T-cell (primary cell): ENCODE measurements at regions not wholly inside any gene's neighbourhood (a gene's known extent, or its start where the extent isn't known, plus 50 kb on each side); places are given as distances from the start of the nearest gene placed in this dataset.

ENCODE experiments used
- ATAC-seq, 4 experiments: fragments of 200-7000 bp in 3 of 4; fragments of 150-1000 bp in 1 of 4; cut with Tn5 transposase; replicated peaks in 1 of 4; 1 replicate in 3 of 4; 2 replicates in 1 of 4; pipeline ENCODE4 v1.10.0; 2021; ENCODE audit warnings: moderate library complexity in 3 of 4, mild to moderate bottlenecking in 2 of 4, moderate number of reproducible peaks in 1 of 4
- CTCF ChIA-PET, 2 donors: fragments of 300-600 bp; sonication (Branson Sonifier 250); formaldehyde crosslinking; loops; one replicate each; lab custom pipeline; 2022; ENCODE audit warnings: antibody characterized with exemption in 2 of 2; lab: Charles Lee
- POLR2A ChIA-PET, 2 donors: fragments of 300-600 bp; sonication (Branson Sonifier 250); formaldehyde crosslinking; loops; one replicate each; lab custom pipeline; 2022; ENCODE audit warnings: antibody characterized with exemption in 2 of 2; lab: Charles Lee
- DNase-seq, 35 experiments: peaks; one replicate each; pipeline versions ENCODE4 v3.0.0 to v3.0.0-alpha.2; 2013 to 2023
- H3K27ac ChIP-seq: one replicate; pipeline ENCODE4 v1.5.1; 2013; ENCODE audit warnings: low read length
- H3K27me3 ChIP-seq, 2 experiments: replicated peaks in 1 of 2; 1 replicate in 1 of 2; 2 replicates in 1 of 2; pipeline versions ENCODE4 v1.6.1 to v1.7.0; 2013; ENCODE audit warnings: low read length in 1 of 2, mixed read lengths in 1 of 2; ENCODE audit not compliant: control insufficient read depth in 2 of 2, insufficient read depth in 2 of 2; ENCODE audit errors: extremely low read depth in 1 of 2
- H3K36me3 ChIP-seq, 2 donors: 1 replicate in 1 of 2; 2 replicates in 1 of 2; pipeline versions ENCODE4 v1.6.1 to v1.7.0; 2013; ENCODE audit warnings: low read length in 1 of 2; ENCODE audit not compliant: control insufficient read depth in 2 of 2, insufficient read depth in 1 of 2; ENCODE audit errors: extremely low read depth in 1 of 2
- H3K4me1 ChIP-seq, 2 experiments: 1 replicate in 1 of 2; 2 replicates in 1 of 2; pipeline versions ENCODE4 v1.6.1 to v1.7.0; 2013; ENCODE audit warnings: low read length in 2 of 2, mixed read lengths in 1 of 2; ENCODE audit not compliant: insufficient read depth in 2 of 2, control insufficient read depth in 1 of 2; ENCODE audit errors: extremely low read depth in 1 of 2
- H3K4me3 ChIP-seq, 2 donors: 1 replicate in 1 of 2; 2 replicates in 1 of 2; pipeline versions ENCODE4 v1.5.1 to v1.7.0; 2013; ENCODE audit warnings: mild to moderate bottlenecking in 2 of 2, low read length in 1 of 2, moderate library complexity in 1 of 2; ENCODE audit not compliant: control insufficient read depth in 1 of 2; ENCODE audit errors: extremely low read depth in 1 of 2
- H3K9me3 ChIP-seq: 2 replicates; pipeline ENCODE4 v1.7.0; 2013
- H3K27ac Mint-ChIP-seq, 2 donors: one replicate each; pipeline ENCODE4 v1.8.0; 2020 to 2021; ENCODE audit warnings: mild to moderate bottlenecking in 2 of 2, mixed read lengths in 2 of 2
- H3K27me3 Mint-ChIP-seq, 2 donors: one replicate each; pipeline ENCODE4 v1.8.0; 2021 to 2022; ENCODE audit warnings: mixed read lengths in 2 of 2
- H3K36me3 Mint-ChIP-seq: one replicate; pipeline ENCODE4 v1.8.0; 2021; ENCODE audit warnings: mixed read lengths
- H3K4me1 Mint-ChIP-seq, 3 donors: one replicate each; pipeline ENCODE4 v1.8.0; 2020 to 2022; ENCODE audit warnings: mixed read lengths in 3 of 3, mild to moderate bottlenecking in 1 of 3
- H3K4me3 Mint-ChIP-seq, 3 donors: one replicate each; pipeline ENCODE4 v1.8.0; 2020 to 2022; ENCODE audit warnings: mild to moderate bottlenecking in 3 of 3, mixed read lengths in 3 of 3, moderate library complexity in 3 of 3
- H3K9me3 Mint-ChIP-seq, 3 donors: one replicate each; pipeline ENCODE4 v1.8.0; 2020 to 2022; ENCODE audit warnings: mixed read lengths in 3 of 3
- WGBS: methylation state at CpG from one replicate; pipeline ENCODE4 v1.1.5; 2013; ENCODE audit warnings: missing lambda C conversion rate; ENCODE audit not compliant: insufficient coverage; 5-methylcytosine and 5-hydroxymethylcytosine counted together

GRCh38 chr6:168822376-168822775 lies 381.4 kb downstream of the SMOC2 start:
- WGBS, result 68% methylated on average over 4 of the region's 9 CpGs
- Histone ChIP-seq H3K4me1 (no peaks in the 10 kb centered on the region), H3K27ac (no peak overlapping the region), H3K36me3 (no peaks in the 10 kb centered on the region), H3K9me3 (no peaks in the 10 kb centered on the region), H3K4me3 (no peak overlapping the region), H3K27me3 (no peaks in the 10 kb centered on the region)
- Mint-ChIP-seq H3K36me3 (no peaks in the 10 kb centered on the region), H3K9me3 (peaks cover 0 to under 1% (median 0%) of the 10 kb centered on the region in 3 donors), H3K27ac (no peak overlapping the region), H3K27me3 (no peaks in the 10 kb centered on the region), H3K4me3 (no peak overlapping the region), H3K4me1 (no peaks in the 10 kb centered on the region)
- DNase-seq (no peak), ATAC-seq (no peak)
- ChIA-PET POLR2A (no interaction called here), CTCF (interaction anchor here in 1 of 2 donors (0.6 kb wide), 1 partner anchor 930 kb away, joined by 3 read pairs; no protein-coding TSS in a partner anchor)

GRCh38 chr6:168819546-168819945 lies 378.6 kb downstream of the SMOC2 start:
- no peaks in the 10 kb centered on the region for H3K36me3 Mint-ChIP-seq
- ChIA-PET CTCF (interaction anchor here in 1 of 2 donors (0.6 kb wide), 1 partner anchor 1367 kb away, joined by 3 read pairs; no protein-coding TSS in a partner anchor), POLR2A (no interaction called here)
- Histone ChIP-seq H3K4me3 (no peak overlapping the region), H3K4me1 (no peaks in the 10 kb centered on the region), H3K9me3 (no peaks in the 10 kb centered on the region), H3K36me3 (no peaks in the 10 kb centered on the region), H3K27me3 (peaks cover 0 to 5% of the 10 kb centered on the region in 2 experiments), H3K27ac (no peak overlapping the region)
- 74% methylated on average over 8 of the region's 8 CpGs for WGBS
- H3K27ac Mint-ChIP-seq, result no peak overlapping the region
- ATAC-seq (no peak), DNase-seq (no peak)
- peaks cover 0 to 7% of the 10 kb centered on the region in 2 donors for H3K27me3 Mint-ChIP-seq
- H3K4me3 Mint-ChIP-seq, result no peak overlapping the region
- peaks cover 0 to 5% (median 4%) of the 10 kb centered on the region in 3 donors for H3K9me3 Mint-ChIP-seq
- H3K4me1 Mint-ChIP-seq, result no peaks in the 10 kb centered on the region

GRCh38 chr6:168817558-168818159 lies 376.7 kb downstream of the SMOC2 start:
- H3K27ac Mint-ChIP-seq, result no peak overlapping the region
- POLR2A ChIA-PET, result no interaction called here

GRCh38 chr6:168815229-168815628 lies 374.2 kb downstream of the SMOC2 start:
- Mint-ChIP-seq H3K27me3 (peaks cover 3 to 7% of the 10 kb centered on the region in 2 donors), H3K4me1 (no peaks in the 10 kb centered on the region), H3K27ac (peak overlapping the region in 1 of 2 donors; percentile 23), H3K9me3 (peaks cover 0 to 5% (median 4%) of the 10 kb centered on the region in 3 donors), H3K4me3 (no peak overlapping the region), H3K36me3 (no peaks in the 10 kb centered on the region)
- H3K9me3 ChIP-seq, result no peaks in the 10 kb centered on the region
- no peaks in the 10 kb centered on the region for H3K36me3 ChIP-seq
- peaks cover 0 to 5% of the 10 kb centered on the region in 2 experiments for H3K27me3 ChIP-seq
- ChIA-PET CTCF (interaction anchor here in 1 of 2 donors (0.7 kb wide), 1 partner anchor 228 kb away, joined by 3 read pairs; no protein-coding TSS in a partner anchor), POLR2A (no interaction called here)
- WGBS, result 59% methylated on average over 2 of the region's 5 CpGs
- H3K4me1 ChIP-seq, result no peaks in the 10 kb centered on the region
- no peak overlapping the region for H3K4me3 ChIP-seq
- no peak for DNase-seq
- no peak overlapping the region for H3K27ac ChIP-seq
- no peak for ATAC-seq

More at GRCh38 chr6:168817558-168818159, 376.7 kb downstream of the SMOC2 start:
- H3K4me1 Mint-ChIP-seq, result no peaks in the 10 kb centered on the region
- H3K36me3 Mint-ChIP-seq, result no peaks in the 10 kb centered on the region
- peaks cover 0 to 5% (median 4%) of the 10 kb centered on the region in 3 donors for H3K9me3 Mint-ChIP-seq
- ATAC-seq (no peak), DNase-seq (no peak)
- H3K9me3 ChIP-seq, result no peaks in the 10 kb centered on the region
- H3K36me3 ChIP-seq, result no peaks in the 10 kb centered on the region
- peaks cover 0 to 7% of the 10 kb centered on the region in 2 donors for H3K27me3 Mint-ChIP-seq
- H3K4me1 ChIP-seq, result no peaks in the 10 kb centered on the region
- no peak overlapping the region for H3K27ac ChIP-seq
- no peak overlapping the region for H3K4me3 ChIP-seq
- CTCF ChIA-PET, result no interaction called here
- WGBS, result 17% methylated on average over 1 of the region's 1 CpG
- peaks cover 0 to 5% of the 10 kb centered on the region in 2 experiments for H3K27me3 ChIP-seq
- H3K4me3 Mint-ChIP-seq, result no peak overlapping the region

GRCh38 chr6:168808232-168808631 lies 367.2 kb downstream of the SMOC2 start:
- WGBS, result 64% methylated on average over 4 of the region's 6 CpGs
- CTCF ChIA-PET, result no interaction called here
- Histone ChIP-seq H3K27me3 (peaks cover 0 to under 1% of the 10 kb centered on the region in 2 experiments), H3K4me3 (no peak overlapping the region), H3K9me3 (no peaks in the 10 kb centered on the region), H3K27ac (no peak overlapping the region), H3K4me1 (no peaks in the 10 kb centered on the region), H3K36me3 (no peaks in the 10 kb centered on the region)
- Mint-ChIP-seq H3K27me3 (peaks cover 0 to 18% of the 10 kb centered on the region in 2 donors), H3K9me3 (peaks cover 0 to 4% (median 0%) of the 10 kb centered on the region in 3 donors), H3K36me3 (no peaks in the 10 kb centered on the region), H3K27ac (no peak overlapping the region), H3K4me1 (no peaks in the 10 kb centered on the region), H3K4me3 (no peak overlapping the region)
- DNase-seq (no peak), ATAC-seq (no peak)
- POLR2A ChIA-PET, result no interaction called here

GRCh38 chr6:168804331-168804730 lies 363.3 kb downstream of the SMOC2 start:
- Histone ChIP-seq H3K4me1 (no peaks in the 10 kb centered on the region), H3K36me3 (no peaks in the 10 kb centered on the region), H3K9me3 (no peaks in the 10 kb centered on the region), H3K4me3 (no peak overlapping the region), H3K27me3 (peaks cover 0 to 7% of the 10 kb centered on the region in 2 experiments), H3K27ac (no peak overlapping the region)
- Mint-ChIP-seq H3K36me3 (no peaks in the 10 kb centered on the region), H3K4me1 (no peaks in the 10 kb centered on the region), H3K27me3 (peaks cover 0 to 17% of the 10 kb centered on the region in 2 donors), H3K9me3 (peaks cover 0 to 4% (median 0%) of the 10 kb centered on the region in 3 donors), H3K27ac (no peak overlapping the region), H3K4me3 (no peak overlapping the region)
- CTCF ChIA-PET, result no interaction called here
- ATAC-seq, result no peak
- DNase-seq, result no peak
- POLR2A ChIA-PET, result no interaction called here
- WGBS, result 45% methylated on average over 1 of the region's 2 CpGs
